Neural progenitor cell (in vitro differentiated cells): ENCODE measurements at regions not wholly inside any gene's neighbourhood (a gene's known extent, or its start where the extent isn't known, plus 50 kb on each side); places are given as distances from the start of the nearest gene placed in this dataset.

Source experiments
- DNase-seq: peaks from one replicate; pipeline ENCODE4 v3.0.0-alpha.2; 2016; ENCODE audit warnings: low spot score
- H2AFZ ChIP-seq: fragments of 200-600 bp; sonication (generic); replicated peaks from 2 replicates; pipeline ENCODE4 v1.6.1; 2016; ENCODE audit warnings: antibody characterized with exemption
- H3F3A ChIP-seq: fragments of 200-600 bp; sonication (generic); 2 replicates; pipeline ENCODE4 v1.6.1; 2016; ENCODE audit warnings: antibody characterized with exemption, low read depth
- H3K27ac ChIP-seq: fragments of 200-600 bp; sonication (generic); 2 replicates; pipeline ENCODE4 v1.5.1; 2016; ENCODE audit warnings: mild to moderate bottlenecking
- H3K27me3 ChIP-seq: fragments of 200-600 bp; sonication (generic); 2 replicates; pipeline ENCODE4 v1.6.1; 2016; ENCODE audit warnings: mild to moderate bottlenecking, moderate library complexity
- H3K36me3 ChIP-seq: fragments of 200-600 bp; sonication (generic); 2 replicates; pipeline ENCODE4 v1.5.1; 2016
- H3K4me1 ChIP-seq: fragments of 200-600 bp; sonication (generic); 2 replicates; pipeline ENCODE4 v1.6.1; 2016; ENCODE audit warnings: mixed run types
- H3K4me2 ChIP-seq: fragments of 200-600 bp; sonication (generic); 2 replicates; pipeline ENCODE4 v1.6.1; 2016
- H3K4me3 ChIP-seq: fragments of 200-600 bp; sonication (generic); 2 replicates; pipeline ENCODE4 v1.5.1; 2016
- H3K79me2 ChIP-seq: fragments of 200-600 bp; sonication (generic); 2 replicates; pipeline ENCODE4 v1.6.1; 2016; ENCODE audit warnings: low read depth
- H3K9ac ChIP-seq: fragments of 200-600 bp; sonication (generic); 2 replicates; pipeline ENCODE4 v1.6.1; 2016
- H3K9me3 ChIP-seq: fragments of 200-600 bp; sonication (generic); 2 replicates; pipeline ENCODE4 v1.5.1; 2016; ENCODE audit warnings: low read depth
- H4K20me1 ChIP-seq: fragments of 200-600 bp; sonication (generic); 2 replicates; pipeline ENCODE4 v1.6.1; 2016; ENCODE audit warnings: low read depth
- H3K27ac Mint-ChIP-seq: 3 replicates; pipeline ENCODE4 v1.8.0; 2021; ENCODE audit warnings: mixed read lengths
- H3K27me3 Mint-ChIP-seq: 2 replicates; pipeline ENCODE4 v1.8.0; 2022; ENCODE audit warnings: low read depth, mild to moderate bottlenecking, inconsistent platforms, moderate library complexity, mixed read lengths; ENCODE audit not compliant: insufficient read depth
- H3K36me3 Mint-ChIP-seq: 3 replicates; pipeline ENCODE4 v1.8.0; 2021; ENCODE audit warnings: mixed read lengths
- H3K4me1 Mint-ChIP-seq: 3 replicates; pipeline ENCODE4 v1.8.0; 2021; ENCODE audit warnings: mixed read lengths
- H3K4me3 Mint-ChIP-seq: 3 replicates; pipeline ENCODE4 v1.8.0; 2021; ENCODE audit warnings: mild to moderate bottlenecking, moderate library complexity, mixed read lengths
- H3K9me3 Mint-ChIP-seq: 3 replicates; pipeline ENCODE4 v1.8.0; 2020; ENCODE audit warnings: mixed read lengths
- CTCF ChIP-seq: fragments of 200-600 bp; sonication (generic); IDR thresholded peaks from 2 replicates; pipeline ENCODE4 v1.5.1; 2017; ENCODE audit warnings: antibody characterized with exemption, mild to moderate bottlenecking
- EZH2 ChIP-seq: fragments of 200-600 bp; sonication (generic); IDR thresholded peaks from 2 replicates; pipeline ENCODE4 v1.6.1; 2017; ENCODE audit warnings: antibody characterized with exemption, mild to moderate bottlenecking, moderate library complexity
- EZH2phosphoT487 ChIP-seq: fragments of 200-600 bp; sonication (generic); IDR thresholded peaks from 2 replicates; pipeline ENCODE4 v1.6.1; 2017; ENCODE audit warnings: antibody characterized with exemption

GRCh38 chr3:13223574-13224237, 150.5 kb upstream of the IQSEC1 start:
- Histone ChIP-seq H3K27me3 (no peaks in the 10 kb centered on the region), H3K9ac (no peak overlapping the region), H3K9me3 (no peaks in the 10 kb centered on the region), H3K4me2 (no peak overlapping the region), H3F3A (no peaks in the 10 kb centered on the region), H3K79me2 (no peaks in the 10 kb centered on the region), H3K4me1 (no peaks in the 10 kb centered on the region), H3K4me3 (no peak overlapping the region), H4K20me1 (no peaks in the 10 kb centered on the region), H3K36me3 (no peaks in the 10 kb centered on the region), H2AFZ (no peak overlapping the region), H3K27ac (no peak overlapping the region)
- TF ChIP-seq CTCF (no peak), EZH2phosphoT487 (no peak), EZH2 (no peak)
- Mint-ChIP-seq H3K9me3 (no peaks in the 10 kb centered on the region), H3K4me3 (no peak overlapping the region), H3K27ac (no peak overlapping the region), H3K27me3 (no peaks in the 10 kb centered on the region), H3K36me3 (no peaks in the 10 kb centered on the region), H3K4me1 (peaks cover 25% of the 10 kb centered on the region)
- DNase-seq = no peak

GRCh38 chr3:13222891-13223573, 149.8 kb upstream of the IQSEC1 start:
- H3K4me3 ChIP-seq = no peak overlapping the region
- no peaks in the 10 kb centered on the region for H3K27me3 Mint-ChIP-seq

GRCh38 chr3:13222131-13222530, 148.9 kb upstream of the IQSEC1 start:
- no peak for DNase-seq

More at GRCh38 chr3:13222891-13223573, 149.8 kb upstream of the IQSEC1 start:
- H3K9me3 Mint-ChIP-seq = no peaks in the 10 kb centered on the region
- no peak overlapping the region for H3K27ac Mint-ChIP-seq
- Histone ChIP-seq H3F3A (no peaks in the 10 kb centered on the region), H3K4me1 (no peaks in the 10 kb centered on the region), H3K27me3 (no peaks in the 10 kb centered on the region), H3K9ac (no peak overlapping the region), H3K4me2 (no peak overlapping the region), H2AFZ (no peak overlapping the region), H3K36me3 (no peaks in the 10 kb centered on the region), H3K27ac (no peak overlapping the region), H4K20me1 (no peaks in the 10 kb centered on the region), H3K9me3 (no peaks in the 10 kb centered on the region), H3K79me2 (no peaks in the 10 kb centered on the region)
- TF ChIP-seq CTCF (no peak), EZH2 (no peak), EZH2phosphoT487 (no peak)
- H3K36me3 Mint-ChIP-seq = no peaks in the 10 kb centered on the region
- H3K4me3 Mint-ChIP-seq = no peak overlapping the region
- H3K4me1 Mint-ChIP-seq = peaks cover 32% of the 10 kb centered on the region
- DNase-seq = no peak

More at GRCh38 chr3:13222131-13222530, 148.9 kb upstream of the IQSEC1 start:
- TF ChIP-seq CTCF (no peak), EZH2 (no peak), EZH2phosphoT487 (no peak)
- H3K4me2 ChIP-seq = no peak overlapping the region
- no peak overlapping the region for H2AFZ ChIP-seq
- no peaks in the 10 kb centered on the region for H3K27me3 ChIP-seq
- H3F3A ChIP-seq = no peaks in the 10 kb centered on the region
- no peaks in the 10 kb centered on the region for H3K79me2 ChIP-seq
- Mint-ChIP-seq H3K27ac (peak overlapping the region; percentile 39), H3K4me1 (peaks cover 36% of the 10 kb centered on the region), H3K36me3 (no peaks in the 10 kb centered on the region), H3K4me3 (no peak overlapping the region), H3K27me3 (no peaks in the 10 kb centered on the region), H3K9me3 (no peaks in the 10 kb centered on the region)
- no peaks in the 10 kb centered on the region for H4K20me1 ChIP-seq
- H3K36me3 ChIP-seq = no peaks in the 10 kb centered on the region
- H3K4me3 ChIP-seq = no peak overlapping the region
- no peaks in the 10 kb centered on the region for H3K9me3 ChIP-seq
- no peak overlapping the region for H3K9ac ChIP-seq
- H3K27ac ChIP-seq = no peak overlapping the region
- no peaks in the 10 kb centered on the region for H3K4me1 ChIP-seq
